ENCODE measurements at regions not wholly inside any gene's neighbourhood (a gene's known extent, or its start where the extent isn't known, plus 50 kb on each side); places are given as distances from the start of the nearest gene placed in this dataset.
"Not testable (repeated sequence)": the region's sequence is repeated elsewhere in the genome, so short reads cannot be mapped to it uniquely, and the experiment has no call there.

GRCh38 chr9:42239445-42240260, 56.2 kb downstream of the SPATA31A6 start:
- BruUV-seq (replicated peaks); H3K27ac ChIP-seq (ENCODE audit: low read depth, low read length); H3K36me3 ChIP-seq (ENCODE audit: control insufficient read depth in 1 of 2, insufficient read depth in 2 of 2, low read length in 2 of 2); H3K9ac ChIP-seq (ENCODE audit: low read length); H2AFZ ChIP-seq (ENCODE audit: low read depth, low read length, poor library complexity, severe bottlenecking); H4K20me1 ChIP-seq (ENCODE audit: insufficient read depth); H3K9me3 ChIP-seq (ENCODE audit: control insufficient read depth in 1 of 2, insufficient read depth in 1 of 2, low read depth in 1 of 2, low read length in 2 of 2); intact Hi-C loops (cut with micrococcal nuclease); H3K79me2 ChIP-seq (ENCODE audit: insufficient read depth, low read length); RAD21 ChIA-PET (ENCODE audit: low non-redundant PET in 1 of 2, low total read pairs in 2 of 2, uncharacterized antibody in 2 of 2, unreplicated experiment in 2 of 2); H3K27me3 ChIP-seq (ENCODE audit: insufficient read depth, low read length); H3K4me3 ChIP-seq (replicated peaks in 1 of 2; ENCODE audit: low read depth in 1 of 2, low read length in 2 of 2); DNase-seq (ENCODE audit: low read depth, low spot score); H3K9me2 ChIP-seq (ENCODE audit: insufficient read depth); CTCF ChIA-PET; POLR2A ChIA-PET: not testable (repeated sequence)
- Histone ChIP-seq H3K4me1 (ENCODE audit: control insufficient read depth in 1 of 2, insufficient read depth in 2 of 2, low read length in 2 of 2) (peaks cover 9 to 18% of the 10 kb centered on the region in 2 experiments), H3K4me2 (ENCODE audit: low read length) (peak overlapping the region; percentile 54)
- peak; percentile 69 for ATAC-seq

GRCh38 chr9:42240261-42240579, 56.8 kb downstream of the SPATA31A6 start:
- intact Hi-C loops (cut with micrococcal nuclease); H3K27ac ChIP-seq (ENCODE audit: low read depth, low read length); CTCF ChIA-PET; H3K9ac ChIP-seq (ENCODE audit: low read length); RAD21 ChIA-PET (ENCODE audit: low non-redundant PET in 1 of 2, low total read pairs in 2 of 2, uncharacterized antibody in 2 of 2, unreplicated experiment in 2 of 2); BruUV-seq (replicated peaks); H2AFZ ChIP-seq (ENCODE audit: low read depth, low read length, poor library complexity, severe bottlenecking); H3K4me3 ChIP-seq (replicated peaks in 1 of 2; ENCODE audit: low read depth in 1 of 2, low read length in 2 of 2); H3K9me2 ChIP-seq (ENCODE audit: insufficient read depth); H3K79me2 ChIP-seq (ENCODE audit: insufficient read depth, low read length); H3K27me3 ChIP-seq (ENCODE audit: insufficient read depth, low read length); DNase-seq (ENCODE audit: low read depth, low spot score); H4K20me1 ChIP-seq (ENCODE audit: insufficient read depth); H3K9me3 ChIP-seq (ENCODE audit: control insufficient read depth in 1 of 2, insufficient read depth in 1 of 2, low read depth in 1 of 2, low read length in 2 of 2); POLR2A ChIA-PET; H3K36me3 ChIP-seq (ENCODE audit: control insufficient read depth in 1 of 2, insufficient read depth in 2 of 2, low read length in 2 of 2): not testable (repeated sequence)
- Histone ChIP-seq H3K4me1 (ENCODE audit: control insufficient read depth in 1 of 2, insufficient read depth in 2 of 2, low read length in 2 of 2) (peaks cover 9 to 18% of the 10 kb centered on the region in 2 experiments), H3K4me2 (ENCODE audit: low read length) (peak overlapping the region; percentile 54)
- ATAC-seq: peak; percentile 52

DNA sequence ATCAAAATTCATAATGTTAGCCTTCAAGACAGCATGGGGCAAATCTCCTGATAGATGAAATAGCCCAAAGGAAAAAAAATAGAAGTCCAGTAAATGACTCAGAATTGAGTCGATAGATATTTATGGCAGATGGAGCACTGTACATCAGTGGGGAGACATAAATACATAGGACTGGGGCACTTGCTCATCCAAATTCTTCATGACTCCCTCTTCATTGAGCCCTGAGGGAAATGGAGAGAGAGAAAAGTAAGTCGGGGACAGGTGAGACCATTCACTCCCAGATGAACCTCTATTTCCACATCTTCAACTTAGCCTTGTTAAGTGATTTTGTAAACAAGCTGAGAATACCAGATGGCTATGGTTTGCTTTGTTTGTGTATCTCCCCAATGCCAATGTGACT, 59.8 kb downstream of the SPATA31A6 start:
- H3K9me2 ChIP-seq (ENCODE audit: insufficient read depth); BruUV-seq (replicated peaks); H3K27me3 ChIP-seq (ENCODE audit: insufficient read depth, low read length); POLR2A ChIA-PET; H2AFZ ChIP-seq (ENCODE audit: low read depth, low read length, poor library complexity, severe bottlenecking); H3K4me3 ChIP-seq (replicated peaks in 1 of 2; ENCODE audit: low read depth in 1 of 2, low read length in 2 of 2); H3K9me3 ChIP-seq (ENCODE audit: control insufficient read depth in 1 of 2, insufficient read depth in 1 of 2, low read depth in 1 of 2, low read length in 2 of 2); H4K20me1 ChIP-seq (ENCODE audit: insufficient read depth); H3K9ac ChIP-seq (ENCODE audit: low read length); H3K27ac ChIP-seq (ENCODE audit: low read depth, low read length); CTCF ChIA-PET; RAD21 ChIA-PET (ENCODE audit: low non-redundant PET in 1 of 2, low total read pairs in 2 of 2, uncharacterized antibody in 2 of 2, unreplicated experiment in 2 of 2); H3K79me2 ChIP-seq (ENCODE audit: insufficient read depth, low read length); H3K36me3 ChIP-seq (ENCODE audit: control insufficient read depth in 1 of 2, insufficient read depth in 2 of 2, low read length in 2 of 2); DNase-seq (ENCODE audit: low read depth, low spot score); intact Hi-C loops (cut with micrococcal nuclease): not testable (repeated sequence)
- ATAC-seq: peak; percentile 42; the same call in 1 of the 2 replicates
- peaks cover 9 to 18% of the 10 kb centered on the region in 2 experiments for H3K4me1 ChIP-seq (ENCODE audit: control insufficient read depth in 1 of 2, insufficient read depth in 2 of 2, low read length in 2 of 2)
- H3K4me2 ChIP-seq (ENCODE audit: low read length): 0 out of 2 replicates have a peak overlapping the region, but pooled peaks have one; percentile 24

GRCh38 chr9:42243822-42244221, 60.4 kb downstream of the SPATA31A6 start:
- H3K27ac ChIP-seq (ENCODE audit: low read depth, low read length); H3K9ac ChIP-seq (ENCODE audit: low read length); intact Hi-C loops (cut with micrococcal nuclease); H3K9me2 ChIP-seq (ENCODE audit: insufficient read depth); H2AFZ ChIP-seq (ENCODE audit: low read depth, low read length, poor library complexity, severe bottlenecking); CTCF ChIA-PET; H3K79me2 ChIP-seq (ENCODE audit: insufficient read depth, low read length); H3K4me3 ChIP-seq (replicated peaks in 1 of 2; ENCODE audit: low read depth in 1 of 2, low read length in 2 of 2); H3K27me3 ChIP-seq (ENCODE audit: insufficient read depth, low read length); H3K9me3 ChIP-seq (ENCODE audit: control insufficient read depth in 1 of 2, insufficient read depth in 1 of 2, low read depth in 1 of 2, low read length in 2 of 2); H3K36me3 ChIP-seq (ENCODE audit: control insufficient read depth in 1 of 2, insufficient read depth in 2 of 2, low read length in 2 of 2); POLR2A ChIA-PET; RAD21 ChIA-PET (ENCODE audit: low non-redundant PET in 1 of 2, low total read pairs in 2 of 2, uncharacterized antibody in 2 of 2, unreplicated experiment in 2 of 2); BruUV-seq (replicated peaks); H4K20me1 ChIP-seq (ENCODE audit: insufficient read depth); ATAC-seq; DNase-seq (ENCODE audit: low read depth, low spot score); H3K4me2 ChIP-seq (ENCODE audit: low read length): not testable (repeated sequence)
- peaks cover 9 to 18% of the 10 kb centered on the region in 2 experiments for H3K4me1 ChIP-seq (ENCODE audit: control insufficient read depth in 1 of 2, insufficient read depth in 2 of 2, low read length in 2 of 2)

All from HCT116 (cell line).